ENCODE measurements at regions not wholly inside any gene's neighbourhood (a gene's known extent, or its start where the extent isn't known, plus 50 kb on each side); places are given as distances from the start of the nearest gene placed in this dataset.

DNA sequence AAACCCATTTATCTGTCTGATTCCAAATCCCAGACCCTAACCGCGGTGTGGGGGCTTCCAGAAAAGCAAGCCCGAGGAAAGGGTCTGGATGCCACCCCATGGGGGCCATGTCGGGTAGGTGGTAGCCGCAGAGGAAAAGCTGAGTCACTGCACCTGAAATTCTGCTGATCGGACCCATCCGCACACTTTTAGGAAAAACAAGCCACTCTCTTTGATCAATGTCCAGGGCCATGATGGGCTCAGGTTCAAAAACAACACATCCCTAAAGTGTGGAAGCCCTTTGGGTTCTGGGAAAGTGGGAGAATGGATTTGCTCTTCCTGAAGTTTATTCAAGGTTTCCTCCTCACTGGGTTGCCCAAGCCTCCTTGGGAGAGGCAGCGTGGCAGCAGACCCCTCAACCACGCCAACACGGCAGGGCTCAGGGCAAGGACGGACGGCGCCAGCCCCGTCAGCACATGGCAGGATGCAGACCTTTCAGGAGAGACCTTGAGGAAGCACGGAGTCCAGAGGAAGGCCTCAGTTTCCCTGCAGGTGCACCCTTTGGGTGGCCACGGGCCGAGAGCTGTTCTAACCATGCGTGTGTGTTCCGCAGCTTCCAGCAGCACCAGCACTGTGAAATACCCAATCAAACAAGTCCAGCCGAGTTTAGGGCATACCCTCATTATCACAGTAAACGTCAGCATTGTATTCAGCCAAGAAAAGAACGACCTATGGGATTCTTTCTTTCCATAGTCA is 367.0 kb downstream of the FOXL1 start:
- 88 to 93% methylated on average over 22 of the region's 22 CpGs for WGBS, 2 experiments (ENCODE audit: insufficient coverage in 2 of 2)
- H3K36me3 ChIP-seq (ENCODE audit: control insufficient read depth, insufficient read depth, low read length), result no peaks in the 10 kb centered on the region
- no peak overlapping the region for H3K27ac ChIP-seq (ENCODE audit: low read depth, low read length, severe bottlenecking)
- no peak overlapping the region for H3K4me3 ChIP-seq (ENCODE audit: extremely low read depth, insufficient read depth, low read length, poor library complexity, severe bottlenecking)
- H3K4me1 ChIP-seq (ENCODE audit: control insufficient read depth, insufficient read depth, low read length, poor library complexity, severe bottlenecking), result peaks cover 37% of the 10 kb centered on the region
- H3K9me3 ChIP-seq (ENCODE audit: control insufficient read depth, low read length), result no peaks in the 10 kb centered on the region

- WGBS, 2 experiments (ENCODE audit: insufficient coverage in 2 of 2), result 5 to 19% methylated on average over 2 of the region's 7 CpGs
- no peak overlapping the region for H3K27ac ChIP-seq (ENCODE audit: low read depth, low read length, severe bottlenecking)
Measured at GRCh38 chr16:86946396-86946795, 368.0 kb downstream of the FOXL1 start.

DNA sequence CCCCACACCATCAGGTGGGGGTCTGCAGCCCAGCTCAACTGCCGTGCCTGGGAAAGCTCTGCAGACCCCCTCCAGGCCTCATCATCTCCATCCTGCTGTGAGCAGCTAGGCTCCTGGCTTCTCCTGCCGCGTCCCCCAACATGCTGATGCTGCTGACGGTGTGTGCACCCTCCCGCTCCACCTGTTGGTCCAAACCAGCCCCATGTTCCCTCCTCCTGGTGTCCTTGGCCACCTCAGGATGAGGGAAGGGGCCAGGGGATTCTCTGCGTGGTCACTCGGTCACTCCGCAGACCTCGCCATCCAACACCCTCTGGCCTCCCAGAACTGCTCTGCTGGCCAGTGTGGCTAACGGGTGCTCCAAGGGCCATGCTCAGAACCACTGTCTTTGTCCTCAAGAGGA is 368.6 kb downstream of the FOXL1 start:
- Histone ChIP-seq H3K4me3 (ENCODE audit: extremely low read depth, insufficient read depth, low read length, poor library complexity, severe bottlenecking) (no peak overlapping the region), H3K4me1 (ENCODE audit: control insufficient read depth, insufficient read depth, low read length, poor library complexity, severe bottlenecking) (peaks cover 37% of the 10 kb centered on the region), H3K27ac (ENCODE audit: low read depth, low read length, severe bottlenecking) (no peak overlapping the region), H3K36me3 (ENCODE audit: control insufficient read depth, insufficient read depth, low read length) (no peaks in the 10 kb centered on the region), H3K9me3 (ENCODE audit: control insufficient read depth, low read length) (no peaks in the 10 kb centered on the region)
- WGBS, 2 experiments (ENCODE audit: insufficient coverage in 2 of 2), result 72 to 86% methylated on average over 5 to 10 of the region's 10 CpGs

More at GRCh38 chr16:86946396-86946795, 368.0 kb downstream of the FOXL1 start:
- H3K36me3 ChIP-seq (ENCODE audit: control insufficient read depth, insufficient read depth, low read length), result no peaks in the 10 kb centered on the region
- H3K4me3 ChIP-seq (ENCODE audit: extremely low read depth, insufficient read depth, low read length, poor library complexity, severe bottlenecking), result no peak overlapping the region
- H3K9me3 ChIP-seq (ENCODE audit: control insufficient read depth, low read length), result no peaks in the 10 kb centered on the region
- H3K4me1 ChIP-seq (ENCODE audit: control insufficient read depth, insufficient read depth, low read length, poor library complexity, severe bottlenecking), result peaks cover 37% of the 10 kb centered on the region

DNA sequence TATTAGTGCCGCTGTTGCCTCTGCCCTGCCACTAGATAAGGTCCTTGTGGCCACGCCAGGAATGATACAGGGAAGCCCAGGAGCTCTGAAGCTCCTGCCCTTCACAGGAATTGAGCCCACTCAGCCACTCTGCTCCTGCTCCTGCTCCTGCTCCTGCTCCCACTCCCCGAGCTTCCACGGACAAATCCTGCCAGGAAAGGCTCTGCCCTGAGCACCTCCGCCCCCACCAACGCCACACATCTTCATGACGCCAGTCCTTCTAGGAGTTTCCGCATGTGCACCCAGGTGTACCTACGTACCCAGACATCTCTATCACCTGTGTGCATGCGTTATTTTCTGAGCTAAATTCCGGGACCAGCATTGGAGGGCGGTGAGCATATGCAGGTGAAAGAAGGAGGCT is 369.1 kb downstream of the C16orf95 start:
- Histone ChIP-seq H3K27ac (ENCODE audit: low read depth, low read length, severe bottlenecking) (no peak overlapping the region), H3K9me3 (ENCODE audit: control insufficient read depth, low read length) (no peaks in the 10 kb centered on the region), H3K4me1 (ENCODE audit: control insufficient read depth, insufficient read depth, low read length, poor library complexity, severe bottlenecking) (peaks cover 48% of the 10 kb centered on the region), H3K36me3 (ENCODE audit: control insufficient read depth, insufficient read depth, low read length) (no peaks in the 10 kb centered on the region), H3K4me3 (ENCODE audit: extremely low read depth, insufficient read depth, low read length, poor library complexity, severe bottlenecking) (no peak overlapping the region)
- 92 to 96% methylated on average over 10 to 12 of the region's 12 CpGs for WGBS, 2 experiments (ENCODE audit: insufficient coverage in 2 of 2)

DNA sequence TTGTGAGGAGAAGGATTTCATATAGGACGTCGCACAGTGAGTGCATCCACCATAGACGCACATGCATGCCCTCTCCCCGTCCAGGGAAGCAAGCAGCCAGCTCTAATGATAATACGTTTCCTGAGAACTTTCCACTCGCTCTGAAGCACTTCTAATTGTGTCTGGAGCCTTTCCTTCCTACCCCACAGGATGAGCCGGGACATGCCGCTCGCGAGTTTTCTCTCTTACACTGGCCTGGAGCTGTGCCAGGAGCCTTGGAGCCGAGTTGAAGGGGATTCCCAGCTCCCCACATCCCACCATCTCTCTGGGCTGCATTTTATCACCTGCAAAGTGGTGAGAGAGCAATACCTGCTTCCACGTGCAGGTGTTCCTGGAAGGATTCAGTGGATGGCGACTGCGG is 368.1 kb downstream of the C16orf95 start:
- H3K9me3 ChIP-seq (ENCODE audit: control insufficient read depth, low read length), result no peaks in the 10 kb centered on the region
- H3K36me3 ChIP-seq (ENCODE audit: control insufficient read depth, insufficient read depth, low read length), result no peaks in the 10 kb centered on the region
- H3K27ac ChIP-seq (ENCODE audit: low read depth, low read length, severe bottlenecking), result no peak overlapping the region
- H3K4me1 ChIP-seq (ENCODE audit: control insufficient read depth, insufficient read depth, low read length, poor library complexity, severe bottlenecking), result peaks cover 59% of the 10 kb centered on the region
- H3K4me3 ChIP-seq (ENCODE audit: extremely low read depth, insufficient read depth, low read length, poor library complexity, severe bottlenecking), result no peak overlapping the region
- WGBS, 2 experiments (ENCODE audit: insufficient coverage in 2 of 2), result 73 to 76% methylated on average over 12 to 14 of the region's 14 CpGs

DNA sequence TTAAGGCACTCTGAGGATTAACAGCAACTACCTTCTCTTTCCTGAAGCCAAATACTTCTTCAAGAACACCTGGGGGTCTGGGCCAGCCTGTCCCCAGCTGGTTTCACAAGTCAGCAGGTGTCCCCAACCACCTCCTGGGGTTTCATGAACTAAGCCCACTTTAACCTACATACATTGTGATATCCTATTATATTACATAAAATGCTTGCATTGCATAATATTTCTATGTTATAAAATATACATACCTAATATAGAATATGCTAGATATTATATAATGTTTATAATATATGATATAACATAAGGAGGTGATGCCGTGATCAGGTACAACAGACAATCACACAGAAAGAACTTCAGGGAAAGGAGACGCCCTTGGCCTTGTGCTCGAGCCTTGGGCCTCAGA is 367.6 kb downstream of the C16orf95 start:
- H3K36me3 ChIP-seq (ENCODE audit: control insufficient read depth, insufficient read depth, low read length), result no peaks in the 10 kb centered on the region
- 97 to 100% methylated on average over 3 of the region's 3 CpGs for WGBS, 2 experiments (ENCODE audit: insufficient coverage in 2 of 2)
- peaks cover 63% of the 10 kb centered on the region for H3K4me1 ChIP-seq (ENCODE audit: control insufficient read depth, insufficient read depth, low read length, poor library complexity, severe bottlenecking)
- H3K27ac ChIP-seq (ENCODE audit: low read depth, low read length, severe bottlenecking), result no peak overlapping the region
- no peak overlapping the region for H3K4me3 ChIP-seq (ENCODE audit: extremely low read depth, insufficient read depth, low read length, poor library complexity, severe bottlenecking)
- H3K9me3 ChIP-seq (ENCODE audit: control insufficient read depth, low read length), result no peaks in the 10 kb centered on the region

- Histone ChIP-seq H3K4me1 (ENCODE audit: control insufficient read depth, insufficient read depth, low read length, poor library complexity, severe bottlenecking) (peaks cover 53% of the 10 kb centered on the region), H3K4me3 (ENCODE audit: extremely low read depth, insufficient read depth, low read length, poor library complexity, severe bottlenecking) (no peak overlapping the region), H3K27ac (ENCODE audit: low read depth, low read length, severe bottlenecking) (no peak overlapping the region), H3K36me3 (ENCODE audit: control insufficient read depth, insufficient read depth, low read length) (no peaks in the 10 kb centered on the region), H3K9me3 (ENCODE audit: control insufficient read depth, low read length) (no peaks in the 10 kb centered on the region)
- WGBS, 2 experiments (ENCODE audit: insufficient coverage in 2 of 2), result 88 to 94% methylated on average over 7 of the region's 7 CpGs
Measured at GRCh38 chr16:86951041-86951822, 366.0 kb downstream of the C16orf95 start.

DNA sequence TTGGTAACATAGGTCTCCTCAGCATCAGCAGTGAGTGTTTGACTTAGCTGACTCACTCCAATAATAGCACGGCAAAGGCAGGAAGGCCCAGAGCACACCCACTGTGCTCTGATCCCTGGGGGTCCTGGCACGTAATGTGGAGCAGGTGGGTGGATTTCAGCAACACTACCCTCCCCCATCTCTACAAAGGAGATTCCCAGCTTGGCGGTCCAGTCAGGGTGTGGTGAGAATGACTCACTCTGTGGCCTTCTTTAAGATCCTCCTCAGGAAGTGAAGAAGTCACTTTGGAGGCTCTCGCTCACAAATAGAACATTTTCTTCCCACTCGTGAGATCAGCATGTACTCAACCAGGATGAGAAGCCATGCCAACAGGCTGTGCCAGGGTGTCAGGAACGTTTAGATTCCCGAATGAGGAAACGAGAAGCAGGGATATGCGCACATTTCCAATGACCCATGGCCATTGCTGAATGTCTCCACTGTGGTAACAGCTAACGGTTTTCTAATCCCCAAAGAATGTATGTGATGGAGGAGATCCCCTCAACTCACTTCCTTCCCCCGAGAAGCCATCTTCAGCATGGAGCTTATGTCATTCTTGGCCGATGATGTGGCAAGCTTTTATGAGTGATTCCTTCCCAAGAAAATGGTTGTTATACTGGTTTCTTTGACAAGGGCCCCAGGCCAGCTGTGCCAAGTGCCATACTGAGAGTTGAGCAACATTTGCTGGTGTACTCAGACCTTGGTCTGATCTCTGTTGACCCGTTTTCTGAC is 365.2 kb downstream of the C16orf95 start:
- Histone ChIP-seq H3K9me3 (ENCODE audit: control insufficient read depth, low read length) (no peaks in the 10 kb centered on the region), H3K4me3 (ENCODE audit: extremely low read depth, insufficient read depth, low read length, poor library complexity, severe bottlenecking) (no peak overlapping the region), H3K36me3 (ENCODE audit: control insufficient read depth, insufficient read depth, low read length) (no peaks in the 10 kb centered on the region), H3K27ac (ENCODE audit: low read depth, low read length, severe bottlenecking) (peak overlapping the region; percentile 86), H3K4me1 (ENCODE audit: control insufficient read depth, insufficient read depth, low read length, poor library complexity, severe bottlenecking) (peaks cover 45% of the 10 kb centered on the region)
- WGBS, 2 experiments (ENCODE audit: insufficient coverage in 2 of 2), result 84 to 87% methylated on average over 7 to 12 of the region's 13 CpGs

GRCh38 chr16:86952769-86953168 is 364.4 kb downstream of the C16orf95 start:
- Histone ChIP-seq H3K9me3 (ENCODE audit: control insufficient read depth, low read length) (no peaks in the 10 kb centered on the region), H3K27ac (ENCODE audit: low read depth, low read length, severe bottlenecking) (peak overlapping the region; percentile 86), H3K4me1 (ENCODE audit: control insufficient read depth, insufficient read depth, low read length, poor library complexity, severe bottlenecking) (peaks cover 38% of the 10 kb centered on the region), H3K36me3 (ENCODE audit: control insufficient read depth, insufficient read depth, low read length) (no peaks in the 10 kb centered on the region), H3K4me3 (ENCODE audit: extremely low read depth, insufficient read depth, low read length, poor library complexity, severe bottlenecking) (no peak overlapping the region)

DNA sequence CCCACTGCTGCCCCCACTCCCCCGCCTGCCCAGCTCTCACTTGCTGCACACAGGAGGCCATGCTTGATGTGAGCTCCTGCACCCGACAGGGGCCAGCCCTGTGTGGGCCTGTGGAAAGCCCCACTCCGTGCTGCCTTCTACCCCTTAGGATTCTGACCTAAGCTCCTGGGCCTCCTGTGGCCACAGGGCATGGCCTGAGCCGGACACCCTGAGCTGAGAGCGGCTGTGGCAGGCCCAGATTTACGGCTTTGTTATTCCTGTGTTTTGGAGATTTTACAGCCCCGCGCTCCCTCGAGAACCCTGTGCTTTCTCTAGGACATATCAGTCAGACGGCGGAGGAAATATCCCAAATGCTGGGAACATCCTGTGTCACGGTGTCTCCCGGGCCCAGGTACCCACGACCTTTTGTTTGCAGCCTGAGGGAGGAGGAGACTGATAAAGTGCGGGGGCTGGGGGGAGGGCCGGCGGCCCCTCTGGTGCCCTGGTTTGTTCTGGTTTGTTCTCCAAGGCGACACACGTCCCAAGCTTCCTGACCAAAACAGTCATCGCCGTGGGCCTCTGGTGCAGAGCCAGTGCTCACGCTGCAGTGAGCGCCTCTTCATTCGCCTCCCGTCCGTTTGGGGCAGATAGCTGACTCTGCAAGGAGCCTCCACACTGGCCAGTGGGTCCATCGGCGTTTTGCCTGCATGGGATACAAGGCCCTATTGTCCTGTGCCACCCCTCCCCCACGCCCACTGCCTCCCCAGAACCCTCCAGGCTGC is 363.4 kb downstream of the C16orf95 start:
- H3K27ac ChIP-seq (ENCODE audit: low read depth, low read length, severe bottlenecking), result peak overlapping the region; percentile 70
- no peak overlapping the region for H3K4me3 ChIP-seq (ENCODE audit: extremely low read depth, insufficient read depth, low read length, poor library complexity, severe bottlenecking)
- WGBS, 2 experiments (ENCODE audit: insufficient coverage in 2 of 2), result 63 to 67% methylated on average over 23 to 25 of the region's 29 CpGs
- no peaks in the 10 kb centered on the region for H3K9me3 ChIP-seq (ENCODE audit: control insufficient read depth, low read length)
- H3K36me3 ChIP-seq (ENCODE audit: control insufficient read depth, insufficient read depth, low read length), result no peaks in the 10 kb centered on the region
- peaks cover 32% of the 10 kb centered on the region for H3K4me1 ChIP-seq (ENCODE audit: control insufficient read depth, insufficient read depth, low read length, poor library complexity, severe bottlenecking)
